Prostate gland (tissue), 2 donors: ENCODE measurements at regions not wholly inside any gene's neighbourhood (a gene's known extent, or its start where the extent isn't known, plus 50 kb on each side); places are given as distances from the start of the nearest gene placed in this dataset.

Experiments used
- DNase-seq: peaks from one replicate; pipeline ENCODE4 v3.0.0-alpha.2; 2019; ENCODE audit warnings: low spot score
- H3K27ac ChIP-seq, 2 donors: fragments of 200-600 bp; sonication (generic); 2 replicates each; pipeline ENCODE4 v1.5.1; 2017 to 2019
- H3K27me3 ChIP-seq: fragments of 200-600 bp; sonication (generic); replicated peaks from 2 replicates; pipeline ENCODE4 v1.5.1; 2019; ENCODE audit not compliant: insufficient read depth
- H3K36me3 ChIP-seq, 2 donors: fragments of 200-600 bp; sonication (generic); 1 replicate in 1 of 2; 2 replicates in 1 of 2; pipeline versions ENCODE4 v1.5.1 to v1.8.1; 2017 to 2019
- H3K4me1 ChIP-seq: fragments of 200-600 bp; sonication (generic); replicated peaks from 2 replicates; pipeline ENCODE4 v1.5.1; 2019
- H3K4me3 ChIP-seq, 2 donors: fragments of 200-600 bp; sonication (generic); 2 replicates each; pipeline ENCODE4 v1.5.1; 2017 to 2019
- H3K9me3 ChIP-seq: fragments of 200-600 bp; sonication (generic); 2 replicates; pipeline ENCODE4 v1.5.1; 2017
- CTCF ChIP-seq, 4 experiments: fragments of 200-600 bp in 2 of 4; fragments of 450-650 bp in 2 of 4; sonication (generic) in 2 of 4; IDR thresholded peaks; 1 replicate in 3 of 4; 2 replicates in 1 of 4; pipeline ENCODE4 v1.5.1; 2016 to 2019; ENCODE audit warnings: antibody characterized with exemption in 4 of 4, mild to moderate bottlenecking in 2 of 4, moderate library complexity in 2 of 4
- POLR2A ChIP-seq: fragments of 450-650 bp; IDR thresholded peaks from one replicate; pipeline ENCODE4 v1.6.1; 2016; ENCODE audit warnings: antibody characterized with exemption, mild to moderate bottlenecking
- POLR2AphosphoS5 ChIP-seq: sonication (generic); formaldehyde crosslinking; IDR thresholded peaks from one replicate; pipeline ENCODE4 v1.6.1; 2017; ENCODE audit warnings: antibody characterized with exemption
- WGBS: methylation state at CpG from one replicate; pipeline ENCODE4 v1.1.5; 2018; 5-methylcytosine and 5-hydroxymethylcytosine counted together
- intact Hi-C: fragments of 100-400 bp; cut with DNase I; formaldehyde crosslinking; loops from one replicate; pipeline ENCODE4 v1.14.2; 2022

- TF ChIP-seq POLR2A (no peak), POLR2AphosphoS5 (no peak), CTCF (IDR thresholded peaks at IDR 0.05) (no peak)
- Histone ChIP-seq H3K27ac (no peak overlapping the region), H3K4me3 (no peak overlapping the region), H3K27me3 (no peaks in the 10 kb centered on the region), H3K9me3 (no peaks in the 10 kb centered on the region), H3K36me3 (no peaks in the 10 kb centered on the region), H3K4me1 (no peaks in the 10 kb centered on the region)
- WGBS = 89% methylated on average over 3 of the region's 3 CpGs
- intact Hi-C loops = no loop called here
- DNase-seq = no peak
Observed at GRCh38 chr1:30137001-30137400, 586.4 kb downstream of the MATN1 start.

DNA sequence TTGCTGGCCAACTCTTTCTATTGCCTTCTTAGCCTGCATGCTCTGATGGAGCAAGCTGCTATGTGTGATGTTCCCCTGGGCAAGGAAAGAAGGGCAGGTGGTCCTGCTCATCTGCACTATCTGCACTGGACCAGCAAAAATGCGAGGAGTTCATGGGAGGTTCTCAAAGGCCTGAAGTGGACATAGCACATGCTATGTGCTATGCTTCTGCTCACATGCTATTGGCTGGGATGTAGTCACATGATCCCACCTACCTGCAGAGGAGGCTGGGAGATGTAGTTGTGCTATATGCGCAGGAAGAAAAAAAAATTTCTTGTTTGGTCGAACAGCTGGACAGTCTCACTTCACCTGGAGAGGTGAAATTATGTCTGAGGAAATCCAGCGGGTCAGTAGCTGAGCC lies 587.7 kb downstream of the MATN1 start:
- DNase-seq = no peak
- intact Hi-C loops = no loop called here

GRCh38 chr1:30134466-30135217 lies 588.7 kb downstream of the MATN1 start:
- Histone ChIP-seq H3K4me3 (no peak overlapping the region), H3K27ac (no peak overlapping the region), H3K4me1 (no peaks in the 10 kb centered on the region), H3K36me3 (no peaks in the 10 kb centered on the region), H3K9me3 (no peaks in the 10 kb centered on the region), H3K27me3 (no peaks in the 10 kb centered on the region)
- 78% methylated on average over 18 of the region's 18 CpGs for WGBS
- intact Hi-C loops = no loop called here
- DNase-seq = no peak
- TF ChIP-seq POLR2A (no peak), POLR2AphosphoS5 (no peak), CTCF (IDR thresholded peaks at IDR 0.05) (no peak)

More for the DNA sequence above, 587.7 kb downstream of the MATN1 start:
- Histone ChIP-seq H3K9me3 (no peaks in the 10 kb centered on the region), H3K27me3 (no peaks in the 10 kb centered on the region), H3K27ac (no peak overlapping the region), H3K36me3 (no peaks in the 10 kb centered on the region), H3K4me3 (no peak overlapping the region), H3K4me1 (no peaks in the 10 kb centered on the region)
- 78% methylated on average over 4 of the region's 4 CpGs for WGBS
- TF ChIP-seq POLR2A (no peak), POLR2AphosphoS5 (no peak), CTCF (IDR thresholded peaks at IDR 0.05) (no peak)

- H3K9me3 ChIP-seq = no peaks in the 10 kb centered on the region
- no peak overlapping the region for H3K4me3 ChIP-seq
- 68% methylated on average over 6 of the region's 6 CpGs for WGBS
- H3K36me3 ChIP-seq = no peaks in the 10 kb centered on the region
- no peak for DNase-seq
- TF ChIP-seq CTCF (IDR thresholded peaks at IDR 0.05) (no peak), POLR2AphosphoS5 (no peak), POLR2A (no peak)
- H3K27ac ChIP-seq = no peak overlapping the region
- no peaks in the 10 kb centered on the region for H3K4me1 ChIP-seq
- intact Hi-C loops = no loop called here
- H3K27me3 ChIP-seq = no peaks in the 10 kb centered on the region
Observed at GRCh38 chr1:30133414-30134055, 589.9 kb downstream of the MATN1 start.
